NCI-H510A (cell line): ENCODE measurements at regions not wholly inside any gene's neighbourhood (a gene's known extent, or its start where the extent isn't known, plus 50 kb on each side); places are given as distances from the start of the nearest gene placed in this dataset.
"Not testable (repeated sequence)": the region's sequence is repeated elsewhere in the genome, so short reads cannot be mapped to it uniquely, and the experiment has no call there.

Experiments
- DNase-seq: peaks from one replicate; lab custom pipeline; 2025; lab: John Stamatoyannopoulos, UW

GRCh38 chr9:74333384-74334032, 163.6 kb upstream of the RORB start:
- no peak for DNase-seq

DNA sequence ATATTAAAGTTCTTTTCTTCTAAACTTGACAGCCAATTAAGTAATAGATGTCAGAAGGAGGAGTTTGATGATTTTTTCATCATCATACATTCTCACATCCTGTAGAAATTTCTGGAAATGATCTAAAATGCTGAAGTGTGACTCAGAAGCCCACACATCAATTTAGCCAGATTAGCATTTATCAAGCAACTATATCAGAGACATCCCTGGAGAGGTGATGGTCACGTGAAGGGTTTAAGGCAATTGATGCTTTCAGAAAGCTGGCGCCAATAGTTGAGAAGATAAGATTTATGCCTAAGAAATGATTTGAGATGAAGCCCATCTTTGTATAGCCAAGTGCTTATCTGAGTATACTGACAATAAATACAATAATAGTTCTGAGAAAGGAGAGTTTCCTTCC, 162.9 kb upstream of the RORB start:
- DNase-seq: no peak

- DNase-seq: no peak
These were observed 161.0 kb upstream of the RORB start for GRCh38 chr9:74336161-74336560.

DNA sequence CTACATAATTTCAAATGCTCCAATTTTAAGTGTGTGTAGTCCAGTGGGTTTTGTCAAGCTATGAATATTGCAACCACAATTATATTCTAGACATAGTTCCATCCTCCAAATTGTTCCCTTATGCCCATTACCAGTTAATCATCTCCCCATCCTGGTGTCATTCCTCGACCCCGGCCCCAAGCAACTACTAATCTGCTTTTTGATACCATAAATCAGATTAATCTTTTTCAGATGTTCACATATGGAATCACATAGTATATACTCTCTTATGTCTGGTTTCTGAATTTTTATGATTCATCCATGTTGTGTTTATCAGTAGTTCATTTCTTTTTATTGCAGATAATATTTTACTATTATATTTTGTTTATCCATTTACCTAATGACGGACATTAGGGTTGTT, 148.4 kb upstream of the RORB start:
- no peak for DNase-seq

DNA sequence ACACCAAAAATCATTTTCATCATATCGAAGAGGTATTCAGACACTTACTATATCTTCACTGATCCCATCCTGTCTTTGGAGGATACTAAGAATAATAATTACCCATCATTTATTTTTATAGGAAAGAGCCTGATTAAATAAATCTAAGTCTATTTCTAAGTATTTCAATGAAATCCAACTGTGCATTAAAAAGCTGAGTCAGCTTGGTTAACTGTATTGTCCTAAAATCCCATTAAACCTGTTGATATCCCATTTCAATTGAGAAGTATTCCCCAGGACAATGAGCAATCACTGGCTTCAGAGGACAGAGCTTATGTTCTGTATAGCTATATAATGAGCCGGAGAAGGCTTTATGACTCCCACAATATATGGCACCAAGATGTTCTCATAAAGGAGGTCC, 142.0 kb upstream of the RORB start:
- DNase-seq: no peak

DNA sequence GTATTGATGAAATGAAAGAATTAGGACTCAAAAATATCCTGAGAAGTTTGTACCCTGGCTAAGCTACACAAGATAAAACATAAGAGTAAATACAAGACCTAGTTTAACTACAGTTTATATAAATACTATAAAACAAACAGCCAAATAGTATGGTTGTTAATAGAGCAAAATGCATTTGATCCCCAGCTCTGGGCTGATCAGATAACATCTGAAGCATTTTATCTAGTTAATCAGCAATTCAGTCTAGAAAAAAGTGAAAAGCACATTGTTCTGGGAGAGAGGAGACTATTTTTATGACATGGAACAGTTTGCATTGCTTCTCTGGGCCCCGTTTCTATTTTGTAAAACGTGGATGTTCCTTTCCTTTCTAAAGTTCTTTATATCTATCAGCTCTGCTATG, 139.6 kb upstream of the RORB start:
- DNase-seq: no peak

DNA sequence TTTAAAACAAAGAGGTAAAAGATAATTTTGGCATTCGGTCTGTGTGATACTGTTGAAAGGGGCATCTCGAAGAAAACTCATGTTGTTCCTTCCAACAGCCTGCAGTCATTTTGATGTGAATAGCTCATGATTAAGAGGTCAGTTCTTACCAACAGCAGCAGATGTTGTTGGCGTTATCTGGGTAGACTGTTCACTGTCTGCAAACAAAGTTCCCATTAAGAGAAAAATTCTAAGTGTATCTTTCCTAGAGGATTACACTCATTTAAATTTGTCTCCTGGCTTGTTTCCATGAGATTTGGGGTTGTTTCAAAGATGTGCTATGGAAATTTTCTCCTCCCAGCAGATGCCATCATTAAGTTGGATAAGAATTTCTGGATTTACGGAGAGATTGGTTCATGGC, 138.2 kb upstream of the RORB start:
- DNase-seq: no peak

DNA sequence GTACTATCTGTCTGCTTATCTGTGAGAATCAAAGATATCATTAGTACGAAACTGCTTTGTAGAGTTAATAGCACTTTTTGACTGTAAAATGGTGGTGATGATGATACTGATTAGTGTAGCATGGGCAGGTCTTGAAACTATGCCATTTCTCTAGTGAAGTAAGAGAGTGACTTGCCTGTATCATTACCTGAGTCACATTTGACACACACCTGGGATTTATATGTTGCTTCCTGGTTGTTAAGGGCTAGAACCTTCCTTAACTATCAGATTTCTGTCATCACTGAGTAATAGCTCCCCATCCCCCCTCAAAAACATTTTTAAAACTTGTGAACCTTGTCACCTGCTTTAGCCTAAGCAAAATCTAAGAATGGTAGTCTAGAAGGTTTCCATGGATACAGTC, 135.6 kb upstream of the RORB start:
- no peak for DNase-seq

- no peak for DNase-seq
These were observed 134.7 kb upstream of the RORB start for GRCh38 chr9:74362423-74362822.

DNA sequence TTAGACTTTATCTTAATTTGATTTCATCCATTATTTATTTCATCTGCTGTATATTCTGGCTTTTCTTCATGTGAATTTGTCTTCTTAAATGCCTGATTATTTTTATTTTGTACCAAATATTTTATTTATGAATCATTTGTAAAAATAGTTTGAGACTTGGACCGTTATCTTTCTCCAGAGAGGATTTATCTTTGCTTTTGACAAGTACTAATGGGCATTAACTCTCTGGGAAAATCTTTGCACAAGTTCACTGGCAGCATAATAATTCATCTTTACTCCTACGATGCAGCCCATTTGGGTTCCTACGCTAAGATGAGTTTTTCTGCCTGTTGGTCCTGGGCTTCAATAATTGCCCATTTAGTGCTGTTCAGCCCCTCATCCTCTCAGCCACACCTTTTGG, 131.0 kb upstream of the RORB start:
- DNase-seq: no peak

DNA sequence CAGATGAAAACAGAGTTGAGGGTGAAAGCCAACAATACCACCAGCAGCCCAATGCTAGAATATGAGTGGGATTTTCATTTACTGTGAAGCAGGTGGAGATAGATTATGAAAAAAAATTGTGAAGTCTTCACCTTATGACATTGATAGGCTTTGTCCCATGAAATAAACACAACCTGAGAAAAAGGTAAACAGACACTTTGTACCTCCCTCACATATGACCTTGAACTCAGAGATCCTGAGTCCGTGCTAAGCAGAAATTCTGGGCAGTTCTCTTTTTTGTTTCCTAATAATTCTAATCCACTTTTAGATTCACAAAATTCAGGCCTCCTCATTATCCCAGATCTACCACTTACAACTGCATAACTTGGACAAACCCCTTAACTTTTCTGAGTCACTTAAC, 127.3 kb upstream of the RORB start:
- DNase-seq: no peak

DNA sequence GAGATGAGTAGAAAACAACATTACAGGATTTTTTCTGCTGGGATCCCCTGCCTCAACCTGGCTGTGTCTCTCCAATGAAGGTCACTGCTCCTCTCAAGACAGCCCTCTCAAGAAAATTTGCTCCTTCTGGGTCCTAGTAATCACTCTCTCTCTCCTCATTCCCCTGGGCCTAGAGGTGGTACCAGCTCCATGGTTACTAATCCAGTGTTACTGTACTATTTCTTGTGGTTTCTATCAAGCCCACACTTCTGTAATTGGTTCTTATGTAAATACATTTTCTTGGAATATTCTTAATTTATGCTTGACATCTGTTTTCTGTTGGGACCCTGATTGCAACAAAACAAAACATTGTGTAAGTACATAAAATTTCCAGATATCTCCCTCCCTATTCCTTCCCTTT, 123.8 kb upstream of the RORB start:
- DNase-seq: no peak

- DNase-seq: peak; percentile 3
These were observed 117.4 kb upstream of the RORB start for GRCh38 chr9:74379718-74380117.

GRCh38 chr9:74391816-74392215, 105.3 kb upstream of the RORB start:
- DNase-seq: no peak

- DNase-seq: no peak
These were observed 93.6 kb upstream of the RORB start for GRCh38 chr9:74403581-74403980.

- DNase-seq: no peak
These were observed 92.5 kb upstream of the RORB start for GRCh38 chr9:74404620-74405019.

DNA sequence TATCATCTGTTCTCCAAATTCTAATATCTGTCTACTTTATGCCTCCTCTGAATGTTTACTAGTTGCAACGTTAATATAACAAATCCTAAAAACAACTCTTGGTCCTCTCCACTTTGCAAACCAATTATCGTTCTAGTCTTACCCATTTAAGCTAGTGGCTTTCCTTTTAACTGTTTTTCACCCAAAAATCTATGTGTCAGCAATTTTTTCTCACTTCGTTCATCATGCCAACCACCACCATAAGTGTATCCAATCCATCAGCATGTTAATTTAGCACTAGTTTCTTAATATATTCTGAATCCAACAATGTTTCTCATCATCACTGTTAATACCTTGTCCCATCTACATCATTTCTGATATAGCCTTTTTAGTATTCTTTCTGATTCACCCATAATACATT, 90.0 kb upstream of the RORB start:
- no peak for DNase-seq

DNA sequence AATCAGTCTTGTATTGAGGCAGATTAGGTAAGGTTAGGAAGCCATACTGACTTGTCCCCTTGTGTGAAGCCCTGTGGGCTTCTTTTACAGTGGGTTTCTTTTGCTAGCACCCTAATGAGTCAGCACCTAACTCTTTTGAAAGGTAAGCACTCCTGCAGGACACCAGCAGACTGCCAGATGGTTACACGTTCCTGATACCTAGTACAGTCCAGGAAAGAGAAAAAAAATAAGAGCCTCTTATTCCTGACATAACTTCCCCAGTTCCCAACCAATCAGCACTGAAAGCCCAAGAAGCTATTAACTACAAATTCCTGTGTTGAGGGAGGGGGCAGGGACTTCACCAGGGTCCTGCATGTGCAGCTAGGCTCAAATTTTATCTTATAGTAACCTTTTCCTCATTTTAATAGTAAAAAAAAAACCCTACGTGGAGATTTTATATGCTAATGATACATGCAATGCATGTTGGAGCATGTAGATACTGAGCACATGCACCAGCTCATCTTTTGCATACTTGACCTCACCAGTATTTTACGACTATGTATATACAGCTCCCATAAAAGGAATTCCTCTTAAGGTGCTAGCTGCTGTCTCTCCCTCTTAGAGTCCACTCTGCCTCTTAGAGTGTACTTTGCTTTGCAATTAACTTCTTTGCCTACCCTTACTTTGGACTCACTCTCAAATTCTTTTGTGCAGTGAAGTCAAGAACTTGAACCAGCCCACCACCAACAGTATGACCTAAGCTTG, 84.7 kb upstream of the RORB start:
- no peak for DNase-seq

DNA sequence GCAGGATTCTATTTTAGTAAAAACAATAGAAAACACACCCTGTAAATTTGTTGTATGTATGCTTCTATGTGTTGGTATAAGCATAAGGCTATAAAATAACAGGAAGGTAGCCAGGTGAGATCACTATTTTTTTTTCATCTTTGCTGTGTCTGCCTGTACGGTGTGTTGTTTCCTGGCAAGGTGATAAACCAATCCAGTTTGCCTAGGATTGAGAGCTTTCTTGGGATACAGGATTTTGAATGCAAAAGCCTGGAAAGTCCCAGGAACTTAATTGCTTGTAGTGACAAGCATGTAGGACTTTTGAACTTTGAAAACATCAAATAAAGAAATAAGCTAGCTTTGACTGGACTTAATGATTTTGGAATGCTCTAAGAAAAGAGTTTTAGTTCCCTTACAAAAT, 83.3 kb upstream of the RORB start:
- no peak for DNase-seq

DNA sequence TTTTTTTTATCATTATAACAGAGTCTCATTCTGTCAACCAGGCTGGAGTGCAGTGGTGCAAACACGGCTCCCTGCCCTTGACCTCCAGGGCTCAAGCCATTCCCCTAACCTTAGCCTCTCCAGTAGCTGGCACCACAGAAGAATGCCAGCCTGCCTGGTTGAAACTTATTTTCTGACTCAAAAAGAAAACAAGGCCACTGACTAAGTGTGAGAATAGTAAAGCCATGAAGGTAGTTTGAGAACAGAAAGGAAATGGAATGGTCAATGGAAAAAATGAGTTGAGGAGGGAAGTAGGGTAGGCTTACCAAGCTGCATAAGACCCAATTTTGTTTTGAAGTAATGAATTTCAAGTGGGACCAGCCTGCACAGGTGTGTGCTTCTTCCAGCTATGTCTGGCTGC, 82.8 kb upstream of the RORB start:
- DNase-seq: no peak

DNA sequence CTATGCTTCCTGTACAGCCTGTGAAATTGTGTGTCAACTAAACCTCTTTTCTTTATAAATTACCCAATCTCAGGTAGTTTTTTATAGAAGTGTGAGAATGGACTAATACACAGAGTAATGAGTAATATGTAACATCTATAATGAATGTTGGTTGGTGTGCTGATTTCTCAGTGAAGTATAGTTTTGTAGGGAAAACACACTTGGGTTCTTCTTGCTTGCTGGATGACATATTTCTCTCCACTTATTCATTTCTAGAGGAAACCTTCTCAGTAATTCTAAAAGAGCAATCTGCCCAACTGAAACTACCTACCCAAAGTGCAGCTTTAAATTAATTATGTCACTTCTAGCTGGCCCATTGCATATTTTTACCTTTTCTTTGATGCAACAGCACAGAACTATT, 81.1 kb upstream of the RORB start:
- DNase-seq: no peak

- DNase-seq: not testable (repeated sequence)
These were observed 72.6 kb upstream of the RORB start for GRCh38 chr9:74424488-74424887.

DNA sequence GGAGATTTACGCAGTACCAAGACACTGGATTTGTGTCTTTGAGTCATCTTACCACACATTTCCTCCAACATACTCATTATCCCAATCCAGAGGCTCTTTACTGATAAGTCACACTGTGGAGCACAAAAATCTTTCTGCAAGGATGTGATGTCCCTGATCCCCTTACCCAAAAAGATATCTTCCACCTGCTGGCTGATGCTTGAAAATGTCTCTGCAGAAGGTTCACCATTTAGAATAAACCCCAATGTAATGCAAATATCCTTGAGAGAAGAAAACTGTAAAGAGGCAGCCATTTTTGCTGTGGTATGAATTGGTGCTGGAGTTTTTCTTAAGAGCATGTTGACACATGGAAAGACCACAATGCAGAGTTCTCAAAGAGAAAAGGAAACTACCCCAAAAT, 65.7 kb upstream of the RORB start:
- DNase-seq: no peak
